ENCODE measurements at regions not wholly inside any gene's neighbourhood (a gene's known extent, or its start where the extent isn't known, plus 50 kb on each side); places are given as distances from the start of the nearest gene placed in this dataset.

DNA sequence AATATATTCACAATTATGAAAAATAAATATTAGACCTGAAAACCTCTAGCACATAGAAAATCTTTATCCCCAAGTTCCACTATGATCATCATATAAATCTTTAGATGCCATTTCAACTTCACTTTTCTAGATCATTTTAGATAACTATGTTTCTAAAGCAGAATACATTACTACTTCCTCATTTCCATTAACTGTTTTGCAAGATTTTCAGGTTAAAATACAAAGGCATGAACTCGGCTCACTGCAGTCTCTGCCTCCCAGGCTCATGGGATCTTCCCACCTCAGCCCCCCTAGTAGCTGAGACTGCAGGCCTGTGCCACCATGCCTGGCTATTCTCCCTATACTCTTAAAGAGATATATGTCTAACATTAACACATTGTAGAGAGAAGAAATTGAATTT lies 1365.9 kb upstream of the AGA start:
- Histone ChIP-seq H2BK15ac (ENCODE audit: low read depth, low read length) (no peak overlapping the region), H3K36me3 (ENCODE audit: control insufficient read depth, insufficient read depth, low read length) (no peaks in the 10 kb centered on the region), H2AFZ (replicated peaks; ENCODE audit: low read length, poor library complexity) (no peak overlapping the region), H3K4me2 (ENCODE audit: low read depth, low read length) (no peak overlapping the region), H4K8ac (ENCODE audit: low read depth in 2 of 2, low read length in 2 of 2) (no peak overlapping the region), H3K9me3 (ENCODE audit: control insufficient read depth, insufficient read depth, low read length) (peaks cover 7% of the 10 kb centered on the region), H3K18ac (ENCODE audit: low read depth, low read length) (no peak overlapping the region), H3K9me1 (ENCODE audit: insufficient read depth, low read length) (no peaks in the 10 kb centered on the region), H4K20me1 (ENCODE audit: insufficient read depth, low read length) (no peaks in the 10 kb centered on the region), H3K23ac (ENCODE audit: low read depth, low read length) (no peak overlapping the region), H3K4ac (ENCODE audit: low read depth, low read length) (no peak overlapping the region), H3K56ac (ENCODE audit: extremely low read depth, insufficient read depth, low read length) (no peak overlapping the region), H3K9ac (ENCODE audit: low read depth, low read length) (no peak overlapping the region), H2AK9ac (replicated peaks; ENCODE audit: low read depth, low read length, poor library complexity) (no peak overlapping the region), H4K5ac (ENCODE audit: low read depth, low read length) (no peak overlapping the region), H2AK5ac (ENCODE audit: low read depth, low read length) (no peak overlapping the region), H2BK120ac (ENCODE audit: low read depth, low read length) (no peak overlapping the region), H3K27ac (ENCODE audit: insufficient read depth, low read length) (no peak overlapping the region), H3K4me3 (ENCODE audit: insufficient read depth, low read depth, low read length) (no peak overlapping the region), H2BK5ac (ENCODE audit: low read depth, low read length, poor library complexity, severe bottlenecking) (no peak overlapping the region), H2BK20ac (ENCODE audit: low read depth, low read length) (no peak overlapping the region), H3K4me1 (ENCODE audit: control insufficient read depth, insufficient read depth, low read length) (no peaks in the 10 kb centered on the region), H3K14ac (replicated peaks; ENCODE audit: low read depth, low read length) (no peak overlapping the region), H3K79me1 (ENCODE audit: low read depth in 1 of 2, low read length in 2 of 2) (no peaks in the 10 kb centered on the region), H4K91ac (ENCODE audit: insufficient read depth, low read depth, low read length) (no peak overlapping the region), H3K27me3 (ENCODE audit: control insufficient read depth, insufficient read depth, low read length) (no peaks in the 10 kb centered on the region)
- no peak for ATAC-seq (ENCODE audit: low read depth)
- POLR2A ChIA-PET (ENCODE audit: unreplicated experiment), result no interaction called here
- CTCF ChIA-PET, result no interaction called here
- dilution Hi-C loops (cut with HindIII; ENCODE audit: low sequenced_read_pairs, unreplicated experiment) (no loop called here), in situ Hi-C loops (cut with MboI; ENCODE audit: low sequenced_read_pairs) (no loop called here), intact Hi-C loops (cut with micrococcal nuclease) (no loop called here)
- DNase-seq, result no peak
- no CpG with 5 or more reads among the region's 1 CpG for WGBS, 2 experiments (ENCODE audit: extremely low coverage in 2 of 2, insufficient read length in 1 of 2)
- no TSS peak for BruUV-seq (replicated peaks)
- TF ChIP-seq POLR2A (IDR thresholded peaks at IDR 0.05; ENCODE audit: low read depth, low read length) (no peak), SMC3 (IDR thresholded peaks at IDR 0.05; ENCODE audit: low read depth, low read length) (no peak), CTCF (conservative IDR thresholded peaks at IDR 0.05; ENCODE audit: low read depth, low read length) (no peak), FOS (IDR thresholded peaks at IDR 0.05; ENCODE audit: low read depth, low read length) (no peak), CHD1 (IDR thresholded peaks at IDR 0.05; ENCODE audit: low read depth, low read length) (no peak), MXI1 (IDR thresholded peaks at IDR 0.05; ENCODE audit: borderline replicate concordance, low read depth, low read length) (no peak), USF2 (IDR thresholded peaks at IDR 0.05; ENCODE audit: low read depth, low read length) (no peak), RFX5 (IDR thresholded peaks at IDR 0.05; ENCODE audit: low read depth, low read length) (no peak), MAZ (IDR thresholded peaks at IDR 0.05; ENCODE audit: borderline replicate concordance, low read depth, low read length) (no peak), RAD21 (IDR thresholded peaks at IDR 0.05; ENCODE audit: low read length) (no peak), RCOR1 (IDR thresholded peaks at IDR 0.05; ENCODE audit: insufficient replicate concordance, low read length) (no peak), BHLHE40 (IDR thresholded peaks at IDR 0.05; ENCODE audit: low read depth, low read length) (no peak), CEBPB (IDR thresholded peaks at IDR 0.05; ENCODE audit: low read depth, low read length) (no peak)
- TF ChIP-seq, protein P1, sequence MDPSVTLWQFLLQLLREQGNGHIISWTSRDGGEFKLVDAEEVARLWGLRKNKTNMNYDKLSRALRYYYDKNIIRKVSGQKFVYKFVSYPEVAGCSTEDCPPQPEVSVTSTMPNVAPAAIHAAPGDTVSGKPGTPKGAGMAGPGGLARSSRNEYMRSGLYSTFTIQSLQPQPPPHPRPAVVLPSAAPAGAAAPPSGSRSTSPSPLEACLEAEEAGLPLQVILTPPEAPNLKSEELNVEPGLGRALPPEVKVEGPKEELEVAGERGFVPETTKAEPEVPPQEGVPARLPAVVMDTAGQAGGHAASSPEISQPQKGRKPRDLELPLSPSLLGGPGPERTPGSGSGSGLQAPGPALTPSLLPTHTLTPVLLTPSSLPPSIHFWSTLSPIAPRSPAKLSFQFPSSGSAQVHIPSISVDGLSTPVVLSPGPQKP (IDR thresholded peaks at IDR 0.05; ENCODE audit: borderline replicate concordance, low read depth, low read length), result no peak

Data from IMR-90 (cell line).